GM18519 (cell line): ENCODE measurements at regions not wholly inside any gene's neighbourhood (a gene's known extent, or its start where the extent isn't known, plus 50 kb on each side); places are given as distances from the start of the nearest gene placed in this dataset.
"Not testable (repeated sequence)": the region's sequence is repeated elsewhere in the genome, so short reads cannot be mapped to it uniquely, and the experiment has no call there.

Source experiments
- ATAC-seq: cut with Tn5 transposase; IDR thresholded peaks from one replicate; pipeline ENCODE4 v1.9.1; 2021; ENCODE audit warnings: mild to moderate bottlenecking, moderate library complexity; ENCODE audit not compliant: unreplicated experiment, low FRiP score

GRCh38 chr2:31739161-31739560, 158.4 kb upstream of the SRD5A2 start:
- no peak for ATAC-seq

DNA sequence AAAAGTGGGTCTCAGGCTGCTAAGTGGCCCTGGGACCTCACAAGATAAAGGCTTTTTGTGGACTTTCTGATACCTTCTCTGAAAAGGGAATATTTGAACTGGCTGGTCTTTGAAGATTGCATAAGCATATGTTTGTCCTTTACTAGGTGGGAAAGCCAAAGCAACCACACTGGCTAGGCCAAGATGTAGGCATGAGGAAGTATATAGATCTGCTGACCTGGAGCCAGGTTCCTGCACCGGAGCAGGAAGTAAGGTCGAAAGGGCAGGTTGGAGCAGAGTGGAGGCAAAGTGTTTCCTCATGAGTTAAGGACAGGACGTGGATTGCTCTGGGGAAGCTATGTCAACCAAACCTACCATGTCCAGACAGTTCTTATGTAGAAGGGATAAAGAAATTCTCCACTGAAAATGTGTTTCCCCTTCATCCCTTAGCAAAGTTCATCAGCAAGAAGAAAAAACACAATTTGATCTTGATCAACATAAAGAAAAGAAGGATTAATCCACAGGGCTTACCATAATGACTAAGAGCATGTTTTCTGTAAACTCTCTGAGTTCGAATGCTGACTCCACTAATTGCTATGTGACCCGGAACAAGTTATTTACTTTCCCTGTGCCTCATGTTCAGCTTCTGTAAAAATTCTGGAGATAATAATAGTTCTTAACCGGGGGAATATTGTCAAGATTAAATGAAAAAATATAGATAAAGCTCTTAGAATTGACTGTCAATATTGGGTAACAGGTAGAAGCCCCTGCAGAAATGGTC, 156.1 kb upstream of the SRD5A2 start:
- no peak for ATAC-seq

GRCh38 chr2:31735716-31736115, 155.0 kb upstream of the SRD5A2 start:
- ATAC-seq: no peak

DNA sequence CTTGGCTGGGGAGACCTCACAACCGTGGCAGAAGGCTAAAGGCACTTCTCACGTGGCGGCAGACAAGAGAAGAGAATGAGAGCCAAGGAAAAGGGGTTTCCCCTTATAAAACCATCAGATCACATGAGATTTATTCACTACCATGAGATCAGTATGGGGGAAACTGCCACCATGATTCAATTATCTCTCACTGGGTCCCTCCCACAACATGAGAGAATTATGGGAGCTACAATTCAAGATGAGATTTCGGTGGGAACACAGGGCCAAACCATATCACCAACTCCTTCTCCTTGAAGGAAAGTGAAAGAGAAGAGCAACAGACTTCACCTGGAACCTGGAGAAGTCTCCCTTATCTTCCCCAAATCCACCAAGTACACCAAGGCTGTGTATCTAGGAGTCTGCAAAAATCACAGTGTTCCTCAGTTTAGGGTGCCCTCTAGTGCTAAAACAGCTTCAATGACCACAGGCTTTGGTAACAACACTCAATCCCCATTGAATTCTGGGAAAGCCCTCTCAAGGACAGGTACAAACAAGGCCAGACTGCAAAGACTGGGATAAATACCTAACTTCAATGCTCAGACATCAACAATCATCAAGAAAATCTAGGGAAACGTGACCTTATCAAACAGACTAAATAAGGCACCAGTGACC, 148.8 kb upstream of the SRD5A2 start:
- no peak for ATAC-seq

- no peak for ATAC-seq
Measured at GRCh38 chr2:31729065-31729439, 148.3 kb upstream of the SRD5A2 start.

GRCh38 chr2:31728406-31729064, 147.8 kb upstream of the SRD5A2 start:
- ATAC-seq: no peak

DNA sequence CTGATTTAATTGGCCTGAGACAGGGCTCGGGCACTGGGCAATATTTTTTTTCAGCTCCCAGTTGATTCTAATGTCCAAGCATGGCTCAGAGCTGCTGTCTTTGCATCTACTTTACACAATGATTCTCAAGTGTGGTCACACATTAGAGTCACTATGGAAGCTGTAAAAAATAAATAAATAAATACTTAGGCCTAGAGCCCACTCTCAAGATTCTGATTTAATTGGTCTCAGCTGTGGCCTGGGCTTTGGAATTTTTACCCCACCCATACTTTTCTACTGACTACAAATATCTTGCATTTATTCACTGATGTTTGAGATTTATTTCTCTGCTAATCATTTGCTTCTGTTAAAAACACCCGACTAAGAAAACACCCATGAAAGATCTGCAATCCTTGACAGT, 145.7 kb upstream of the SRD5A2 start:
- no peak for ATAC-seq

DNA sequence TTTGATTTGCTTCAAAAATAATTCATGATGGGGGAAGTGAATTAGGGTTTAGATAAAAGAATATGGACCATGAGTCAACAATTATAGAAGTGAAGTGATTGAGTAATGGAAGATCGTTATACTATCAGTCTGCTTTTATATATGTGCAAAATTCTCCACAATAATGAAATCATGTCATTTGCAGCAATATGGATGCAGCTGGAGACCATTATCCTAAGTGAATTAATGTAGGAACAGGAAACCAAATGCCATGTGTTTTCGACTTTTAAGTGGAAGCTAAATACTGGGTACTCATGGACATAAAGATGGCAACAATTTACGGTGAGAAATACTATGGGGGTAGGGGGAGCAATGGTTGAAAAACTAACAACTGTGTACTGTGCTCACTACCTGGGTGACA, 144.7 kb upstream of the SRD5A2 start:
- no peak for ATAC-seq

GRCh38 chr2:31711737-31712136, 131.0 kb upstream of the SRD5A2 start:
- no peak for ATAC-seq

- no peak for ATAC-seq
Measured at GRCh38 chr2:31710121-31710520, 129.4 kb upstream of the SRD5A2 start.

GRCh38 chr2:31707992-31708391, 127.3 kb upstream of the SRD5A2 start:
- no peak for ATAC-seq

- ATAC-seq: no peak
Measured at GRCh38 chr2:31704561-31705212, 123.9 kb upstream of the SRD5A2 start.

GRCh38 chr2:31703253-31703652, 122.5 kb upstream of the SRD5A2 start:
- no peak for ATAC-seq

GRCh38 chr2:31698722-31699121, 118.0 kb upstream of the SRD5A2 start:
- ATAC-seq: no peak

GRCh38 chr2:31696068-31696467, 115.3 kb upstream of the SRD5A2 start:
- ATAC-seq: no peak

DNA sequence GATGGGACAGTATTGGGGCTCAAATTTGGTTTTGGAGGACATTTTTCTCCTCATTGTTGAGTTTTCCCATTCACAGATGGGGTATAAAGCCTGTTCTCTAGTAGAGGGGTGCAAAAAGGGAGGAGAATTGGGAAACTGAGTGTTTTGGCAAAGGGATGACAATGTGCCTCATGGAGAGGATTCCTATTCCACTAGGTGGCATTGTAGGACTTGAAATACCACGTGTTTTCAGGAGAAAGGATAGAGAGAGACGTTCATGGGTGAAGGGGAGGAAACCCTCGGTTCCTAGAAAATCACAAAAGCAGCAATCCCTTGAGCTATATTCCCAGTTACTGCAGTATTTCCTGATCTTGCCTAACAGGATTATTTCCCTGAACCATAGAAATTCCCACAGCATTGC, 113.7 kb upstream of the SRD5A2 start:
- no peak for ATAC-seq

DNA sequence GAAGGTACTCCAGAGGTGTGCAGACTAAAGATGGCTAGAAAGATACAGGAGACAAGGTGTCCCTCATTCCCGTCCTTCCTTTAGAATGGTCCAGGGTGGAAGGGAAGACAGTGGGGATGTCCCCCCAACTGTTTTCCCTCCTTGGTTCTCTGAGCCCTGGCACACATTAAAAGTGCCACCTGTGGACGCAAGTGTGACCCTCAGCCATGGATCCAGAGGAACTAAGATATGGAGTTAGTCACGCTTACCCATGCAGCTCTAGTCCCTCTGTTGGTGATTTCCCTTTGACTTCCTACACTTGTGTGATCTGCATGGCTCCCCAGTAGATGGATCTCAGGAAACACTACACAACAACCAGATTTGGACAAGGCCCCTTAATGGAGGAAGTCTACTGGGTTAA, 113.1 kb upstream of the SRD5A2 start:
- ATAC-seq: no peak

DNA sequence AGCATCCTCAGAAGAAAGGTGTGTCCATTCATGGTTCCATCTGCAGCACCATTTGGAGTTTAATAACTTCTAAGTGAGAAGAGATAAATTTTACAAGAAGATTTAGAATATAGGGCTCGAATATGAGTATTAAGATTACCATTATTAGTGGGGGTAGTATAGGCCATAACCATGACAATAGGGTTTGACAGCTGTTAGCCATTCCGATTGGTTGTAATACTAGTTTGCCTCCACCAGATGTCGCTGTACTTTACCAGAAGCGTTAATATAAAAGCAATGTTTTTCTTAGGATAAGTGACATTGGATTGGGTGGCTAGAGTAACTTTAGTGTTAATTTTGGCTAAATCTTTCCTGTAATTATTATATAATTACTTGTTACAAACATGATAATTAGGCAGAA, 107.5 kb upstream of the SRD5A2 start:
- no peak for ATAC-seq

DNA sequence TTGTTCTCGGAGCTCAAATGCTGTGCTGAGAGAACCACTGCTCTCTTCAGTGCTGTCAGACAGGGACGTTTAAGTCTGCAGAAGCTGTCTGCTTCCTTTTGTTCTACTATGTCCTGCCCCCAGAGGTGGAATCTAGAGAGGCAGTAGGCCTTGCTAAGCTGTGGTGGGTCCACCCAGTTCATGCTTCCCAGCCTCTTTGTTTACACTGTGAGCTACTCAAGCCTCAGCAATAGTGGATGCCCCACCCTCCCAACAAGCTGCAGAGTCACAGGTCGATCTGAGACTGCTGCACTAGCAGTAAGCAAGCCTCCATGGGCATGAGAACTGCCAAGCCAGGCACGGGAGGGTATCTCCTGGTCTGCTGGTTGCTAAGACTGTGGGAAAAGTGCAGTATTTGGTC, 102.8 kb upstream of the SRD5A2 start:
- ATAC-seq: not testable (repeated sequence)

DNA sequence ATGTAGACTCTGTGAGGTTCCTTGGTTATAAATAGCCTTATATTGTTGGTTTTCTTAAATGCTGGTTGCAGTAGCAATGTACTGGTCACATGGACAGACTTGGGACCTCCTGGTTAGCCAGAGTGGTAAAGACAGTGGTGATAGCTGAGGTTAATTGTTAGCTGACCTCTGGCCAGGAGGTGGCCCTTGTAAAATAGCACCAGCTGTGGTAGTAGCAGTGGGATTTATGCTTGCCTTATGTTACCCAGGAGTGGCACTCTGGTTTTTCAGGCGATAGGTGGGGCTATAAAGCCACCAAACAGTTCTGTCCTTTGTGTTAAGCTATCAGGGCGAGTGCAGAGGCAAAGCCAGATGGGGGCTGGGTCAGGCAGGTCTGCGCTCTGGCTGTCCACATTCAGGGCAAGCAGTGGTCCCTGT, 94.8 kb upstream of the SRD5A2 start:
- no peak for ATAC-seq

GRCh38 chr2:31674446-31674845, 93.7 kb upstream of the SRD5A2 start:
- no peak for ATAC-seq
